ENCODE measurements at regions not wholly inside any gene's neighbourhood (a gene's known extent, or its start where the extent isn't known, plus 50 kb on each side); places are given as distances from the start of the nearest gene placed in this dataset.

- no peak for TF ChIP-seq CTCF (conservative IDR thresholded peaks at IDR 0.05; ENCODE audit: low read length)
- no peak for TF ChIP-seq EZH2phosphoT487 (IDR thresholded peaks at IDR 0.05; ENCODE audit: borderline replicate concordance, low read depth, low read length)
Measured at GRCh38 chr1:219398815-219399396, 214.0 kb downstream of the ZC3H11B start.
